ENCODE measurements at regions not wholly inside any gene's neighbourhood (a gene's known extent, or its start where the extent isn't known, plus 50 kb on each side); places are given as distances from the start of the nearest gene placed in this dataset.
"Not testable (repeated sequence)": the region's sequence is repeated elsewhere in the genome, so short reads cannot be mapped to it uniquely, and the experiment has no call there.

DNA sequence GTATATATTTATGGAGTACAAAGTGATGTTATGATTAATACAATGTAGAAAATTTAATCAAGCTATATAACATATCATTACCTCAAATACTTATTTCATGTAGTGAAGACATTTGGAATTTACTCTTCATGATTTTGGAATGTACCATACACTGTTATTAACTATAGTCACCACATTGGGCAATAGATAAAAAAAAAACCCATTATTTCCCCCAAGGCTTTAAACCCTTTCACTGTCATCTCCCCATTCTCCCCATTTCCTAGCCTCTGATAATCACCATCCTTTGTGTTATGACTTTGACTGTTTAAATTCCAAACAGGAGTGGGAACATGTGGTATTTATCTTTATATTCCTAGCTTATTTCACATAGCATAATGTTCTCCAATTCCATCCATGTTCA is 2189.1 kb upstream of the AGA start:
- ATAC-seq (ENCODE audit: poor library complexity) (no peak), DNase-seq (no peak)
- intact Hi-C loops (cut with DNase I), result no loop called here

DNA sequence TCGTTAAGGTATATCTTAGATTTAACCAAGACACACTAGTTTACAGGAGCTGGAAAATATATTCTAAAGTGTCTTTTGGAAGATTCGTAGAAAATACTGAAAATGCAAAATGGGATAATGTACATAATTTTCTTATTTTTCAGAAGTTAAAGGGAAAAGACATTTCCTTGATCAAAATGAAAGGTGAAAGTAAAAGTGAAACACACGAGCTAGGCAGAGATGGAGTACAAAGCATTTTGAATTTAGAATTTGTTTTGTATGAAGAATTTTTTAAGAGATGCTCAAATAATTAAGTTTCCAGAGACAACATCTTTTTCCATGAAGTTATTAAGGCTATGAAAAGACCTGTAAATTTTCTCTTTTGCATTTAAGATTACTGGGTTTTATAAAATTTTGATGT is 2192.6 kb upstream of the AGA start:
- ATAC-seq (ENCODE audit: poor library complexity) (no peak), DNase-seq (no peak)
- intact Hi-C loops (cut with DNase I), result no loop called here

DNA sequence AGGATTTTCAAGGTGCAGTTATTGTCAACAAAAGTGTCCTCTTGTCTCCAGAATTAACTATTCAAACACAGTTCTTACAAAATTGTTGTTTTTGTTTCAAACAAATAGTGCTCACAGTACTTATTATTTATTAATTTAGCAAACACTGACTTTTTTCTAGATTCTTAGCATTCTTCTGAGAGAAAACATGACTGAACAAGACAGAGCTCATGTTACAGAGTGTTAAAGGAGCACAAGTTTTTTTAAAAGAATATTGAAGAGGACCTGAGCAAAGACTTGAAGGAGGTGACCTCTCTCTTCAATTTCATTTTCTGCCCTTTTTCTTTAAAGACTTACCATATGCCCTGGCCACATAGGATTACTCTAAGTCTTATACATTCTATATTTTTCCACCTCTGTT is 2220.3 kb upstream of the AGA start:
- intact Hi-C loops (cut with DNase I), result no loop called here
- ATAC-seq (ENCODE audit: poor library complexity), result no peak
- no peak for DNase-seq

DNA sequence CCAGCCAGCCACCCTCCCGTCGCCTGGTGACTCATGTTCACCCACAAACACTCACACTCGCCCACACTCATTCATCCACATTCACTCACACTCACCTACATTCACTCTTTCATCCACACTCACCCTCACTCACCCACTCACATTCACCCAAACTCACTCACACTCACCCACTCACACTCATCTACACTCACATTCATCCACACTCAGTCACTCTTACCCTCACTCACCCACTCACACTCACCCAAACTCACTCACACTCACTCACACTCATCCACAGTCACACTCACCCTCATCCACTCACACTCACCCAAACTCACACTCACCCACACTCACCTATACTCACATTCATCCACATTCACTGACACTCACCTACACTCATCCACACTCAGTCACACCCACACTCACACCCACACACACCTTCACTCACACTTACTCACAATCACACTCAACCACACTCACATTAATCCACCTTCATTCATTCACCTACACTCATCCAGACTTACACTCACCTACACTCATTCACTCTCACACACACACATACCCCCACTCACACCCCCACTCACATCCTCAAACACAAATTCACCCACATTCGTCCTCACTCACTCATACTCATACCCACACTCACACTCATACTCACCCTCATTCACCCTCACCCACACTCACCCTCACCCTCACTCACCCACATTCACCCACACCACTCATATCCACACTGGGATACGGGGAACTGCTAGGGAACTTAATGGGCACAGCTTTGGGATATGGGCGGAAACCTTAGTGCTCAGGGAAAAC is 2221.6 kb upstream of the AGA start:
- ATAC-seq (ENCODE audit: poor library complexity), result no peak
- intact Hi-C loops (cut with DNase I), result no loop called here
- no peak for DNase-seq

DNA sequence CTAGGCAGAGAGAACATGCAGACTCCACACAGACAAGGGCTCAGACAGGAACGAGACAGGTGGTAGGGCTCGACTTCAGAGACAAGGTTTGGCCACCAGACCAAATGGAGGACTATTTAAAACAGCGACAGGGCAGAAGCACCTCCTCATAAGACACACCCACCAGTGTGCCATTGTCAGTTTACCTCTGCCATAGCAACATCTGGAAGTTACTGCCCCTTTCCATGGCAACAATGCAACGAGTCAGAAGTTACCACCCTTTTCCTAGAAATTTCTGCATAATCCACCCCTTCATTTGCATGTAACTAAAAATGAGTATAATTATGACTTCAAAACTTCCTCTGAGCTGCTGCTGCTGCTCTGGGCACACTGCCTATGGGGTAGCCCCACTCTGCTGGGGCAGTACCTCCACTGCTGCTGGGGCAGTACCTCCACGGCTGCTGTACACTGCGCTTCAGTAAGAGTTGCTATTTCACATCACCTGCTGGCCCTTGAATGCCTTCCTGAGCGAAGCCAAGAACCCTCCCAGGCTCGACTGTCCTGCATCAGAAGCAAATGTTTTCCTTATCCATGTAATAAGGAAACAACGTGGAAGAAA is 2222.3 kb upstream of the AGA start:
- intact Hi-C loops (cut with DNase I), result no loop called here
- no peak for ATAC-seq (ENCODE audit: poor library complexity)
- DNase-seq, result no peak

DNA sequence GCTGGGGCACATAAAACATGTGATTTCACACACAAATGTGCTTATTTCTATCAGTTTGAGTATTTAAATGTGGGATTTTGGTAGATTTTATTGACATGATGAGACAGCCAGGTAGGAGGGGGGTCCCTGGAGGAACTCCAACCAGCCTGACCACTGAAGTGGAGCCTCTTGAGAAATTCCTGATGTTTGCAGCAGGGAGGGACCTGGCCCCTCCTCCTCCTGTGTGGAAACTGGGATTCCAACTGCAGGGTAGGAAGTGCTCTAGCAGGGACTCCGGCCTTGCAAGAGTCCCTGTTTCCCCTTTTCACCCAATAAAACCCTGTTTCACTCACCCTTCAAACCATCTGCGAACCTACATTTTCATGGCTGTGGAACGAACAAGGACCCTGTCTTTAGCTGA is 2224.0 kb upstream of the AGA start:
- ATAC-seq (ENCODE audit: poor library complexity), result no peak
- DNase-seq, result no peak
- intact Hi-C loops (cut with DNase I), result no loop called here

DNA sequence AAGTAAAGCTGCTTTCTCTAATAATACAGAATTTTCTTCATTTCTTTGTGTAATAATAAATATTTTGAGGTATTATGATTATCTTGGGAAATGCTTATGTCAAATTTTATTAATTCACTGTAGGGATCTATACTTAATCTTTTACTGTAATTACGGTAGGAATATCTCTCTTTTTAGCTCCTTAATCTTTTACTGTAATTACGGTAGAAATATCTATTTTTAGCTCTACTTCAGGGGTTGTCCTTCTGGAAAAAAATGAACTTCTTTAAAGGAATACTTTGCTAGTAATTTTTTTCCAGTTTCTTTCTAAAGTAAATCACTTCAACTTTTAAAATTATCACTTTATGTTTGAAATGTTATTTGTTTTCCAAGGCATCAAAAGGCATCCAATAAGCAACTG is 2229.4 kb upstream of the AGA start:
- DNase-seq (no peak), ATAC-seq (ENCODE audit: poor library complexity) (no peak)
- intact Hi-C loops (cut with DNase I), result no loop called here

DNA sequence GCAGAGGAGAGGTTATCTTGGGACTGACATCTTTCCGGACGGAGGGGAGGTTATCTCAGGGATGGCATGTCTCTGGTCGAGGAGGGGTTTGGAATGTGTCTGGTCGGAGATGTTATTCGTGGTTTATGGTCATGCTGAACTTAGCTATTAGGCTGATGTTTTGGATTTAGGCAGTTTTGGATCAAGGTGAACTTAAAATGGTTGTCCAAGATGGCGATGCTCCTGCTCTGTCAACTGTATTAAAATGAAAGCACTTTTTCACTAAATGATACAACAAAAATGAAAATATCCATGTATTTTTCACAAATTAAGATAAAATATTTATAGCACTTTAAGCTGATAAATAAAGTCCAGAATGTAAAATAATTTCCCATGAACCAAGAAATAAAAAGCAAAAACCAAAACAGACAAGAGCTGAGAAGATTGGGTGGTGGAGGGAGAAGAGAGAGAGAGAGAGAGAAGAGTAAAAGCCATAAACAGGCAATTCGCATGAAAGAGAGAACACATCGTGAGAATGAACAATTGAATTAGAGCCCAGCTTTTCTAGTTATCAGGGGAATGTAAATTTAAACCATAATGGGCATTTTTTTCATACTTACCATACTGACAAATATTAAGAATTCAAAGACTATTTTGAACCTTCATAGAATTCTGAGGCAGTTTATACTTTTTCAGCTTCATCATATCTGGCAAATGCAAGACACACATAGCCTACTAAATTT is 2236.0 kb upstream of the AGA start:
- intact Hi-C loops (cut with DNase I), result no loop called here
- no peak for DNase-seq
- no peak for ATAC-seq (ENCODE audit: poor library complexity)

DNA sequence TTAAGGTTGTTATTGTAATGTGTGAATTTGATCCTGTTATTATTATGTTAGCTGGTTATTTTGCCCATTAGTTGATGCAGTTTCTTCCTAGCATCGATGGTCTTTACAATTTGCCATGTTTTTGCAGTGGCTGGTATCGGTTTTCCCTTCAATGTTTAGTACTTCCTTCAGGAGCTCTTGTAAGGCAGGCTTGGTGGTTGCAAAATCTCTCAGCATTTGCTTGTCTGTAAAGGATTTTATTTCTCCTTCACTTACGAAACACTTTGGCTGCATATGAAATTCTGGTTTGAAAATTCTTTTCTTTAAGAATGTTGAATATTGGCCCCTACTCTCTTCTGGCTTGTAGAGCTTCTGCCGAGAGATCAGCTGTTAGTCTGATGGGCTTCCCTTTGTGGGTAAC is 2241.4 kb upstream of the AGA start:
- ATAC-seq (ENCODE audit: poor library complexity); DNase-seq; intact Hi-C loops (cut with DNase I): not testable (repeated sequence)

DNA sequence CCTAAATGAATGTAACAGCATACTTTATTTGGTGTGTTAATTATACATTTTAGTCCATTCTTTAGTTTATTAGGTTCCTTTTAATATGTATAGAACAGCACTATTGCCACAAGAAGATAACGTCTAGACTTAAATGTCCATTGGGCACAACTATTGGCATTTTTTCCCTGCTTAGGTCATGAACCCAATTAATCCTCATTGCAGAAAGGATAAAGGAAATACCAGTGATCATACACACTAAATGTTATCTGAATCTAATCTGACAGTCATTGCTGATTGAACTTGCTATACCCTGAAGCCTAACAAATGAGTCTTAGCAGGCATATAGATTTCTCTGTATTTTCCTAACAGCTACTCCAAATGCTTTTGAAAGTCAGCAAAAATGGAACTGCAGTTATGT is 2250.0 kb upstream of the AGA start:
- no peak for ATAC-seq (ENCODE audit: poor library complexity)
- DNase-seq, result no peak
- intact Hi-C loops (cut with DNase I), result no loop called here

DNA sequence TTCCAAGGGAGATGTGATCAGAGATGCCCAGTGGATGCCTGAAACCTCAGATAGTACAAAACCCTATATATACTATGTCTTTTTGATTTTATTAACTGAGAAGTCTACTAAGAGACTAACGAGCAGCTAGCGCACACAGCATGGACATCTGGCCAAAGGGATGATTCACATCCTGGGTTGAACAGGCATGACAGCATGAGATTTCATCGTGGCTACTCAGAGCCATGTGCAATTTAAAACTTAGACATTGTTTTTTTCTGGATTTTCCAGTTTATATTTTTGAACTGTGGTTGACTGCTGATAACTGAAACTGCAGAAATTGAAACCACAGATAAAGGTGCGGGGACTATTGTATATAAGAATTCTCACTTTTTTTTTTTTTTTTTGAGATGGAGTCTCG is 2252.9 kb upstream of the AGA start:
- intact Hi-C loops (cut with DNase I), result no loop called here
- no peak for ATAC-seq (ENCODE audit: poor library complexity)
- DNase-seq, result no peak

DNA sequence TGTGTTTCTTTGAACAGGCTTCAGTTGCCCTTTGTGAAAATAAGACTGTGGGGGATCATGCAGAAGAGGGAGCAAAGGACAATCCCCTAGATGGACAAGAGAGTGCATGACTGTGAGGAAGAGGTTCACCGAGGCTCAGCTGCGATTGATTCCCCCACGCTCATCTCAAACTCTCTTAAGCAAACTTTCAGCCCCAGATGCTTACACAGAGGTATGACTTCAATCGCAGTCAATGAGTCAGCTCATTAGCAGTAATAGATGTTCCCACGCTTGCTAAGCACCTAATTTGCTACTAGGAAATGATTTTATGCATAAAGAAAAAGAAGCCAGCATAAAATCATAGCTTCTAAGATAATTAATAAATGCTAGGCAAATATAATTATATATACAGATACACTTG is 2256.1 kb upstream of the AGA start:
- intact Hi-C loops (cut with DNase I), result no loop called here
- ATAC-seq (ENCODE audit: poor library complexity) (no peak), DNase-seq (no peak)

DNA sequence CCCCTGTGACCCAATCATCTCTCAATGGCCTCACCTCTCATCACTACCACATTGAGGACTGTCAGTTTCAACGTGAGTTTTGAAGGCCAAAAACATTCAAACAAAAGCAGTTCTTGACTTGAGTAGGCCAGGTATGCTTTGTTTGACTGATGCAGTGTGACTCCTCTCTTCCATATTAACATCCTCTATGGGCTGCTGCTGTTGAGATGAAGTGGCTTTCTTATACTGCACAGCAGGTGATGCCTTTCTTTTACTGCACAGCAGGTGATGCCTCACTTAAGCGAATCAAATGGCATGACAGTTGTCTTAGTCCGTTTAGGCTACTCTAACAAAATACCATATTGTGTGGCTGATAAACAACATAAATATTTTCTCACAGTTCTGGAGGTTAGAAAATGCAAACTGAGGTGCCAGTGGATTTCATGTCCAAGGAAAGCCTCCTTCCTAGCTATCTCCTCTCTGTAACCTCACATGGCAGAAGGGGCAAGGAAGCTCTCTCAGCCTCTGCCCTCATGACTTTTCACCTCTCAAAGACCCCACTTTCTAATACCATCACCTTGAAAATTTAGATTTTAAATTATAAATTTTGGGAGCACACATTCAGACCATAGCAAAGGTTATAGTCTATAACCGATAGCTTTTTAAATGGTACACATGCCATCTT is 2267.9 kb upstream of the AGA start:
- ATAC-seq (ENCODE audit: poor library complexity) (no peak), DNase-seq (no peak)
- intact Hi-C loops (cut with DNase I), result no loop called here

DNA sequence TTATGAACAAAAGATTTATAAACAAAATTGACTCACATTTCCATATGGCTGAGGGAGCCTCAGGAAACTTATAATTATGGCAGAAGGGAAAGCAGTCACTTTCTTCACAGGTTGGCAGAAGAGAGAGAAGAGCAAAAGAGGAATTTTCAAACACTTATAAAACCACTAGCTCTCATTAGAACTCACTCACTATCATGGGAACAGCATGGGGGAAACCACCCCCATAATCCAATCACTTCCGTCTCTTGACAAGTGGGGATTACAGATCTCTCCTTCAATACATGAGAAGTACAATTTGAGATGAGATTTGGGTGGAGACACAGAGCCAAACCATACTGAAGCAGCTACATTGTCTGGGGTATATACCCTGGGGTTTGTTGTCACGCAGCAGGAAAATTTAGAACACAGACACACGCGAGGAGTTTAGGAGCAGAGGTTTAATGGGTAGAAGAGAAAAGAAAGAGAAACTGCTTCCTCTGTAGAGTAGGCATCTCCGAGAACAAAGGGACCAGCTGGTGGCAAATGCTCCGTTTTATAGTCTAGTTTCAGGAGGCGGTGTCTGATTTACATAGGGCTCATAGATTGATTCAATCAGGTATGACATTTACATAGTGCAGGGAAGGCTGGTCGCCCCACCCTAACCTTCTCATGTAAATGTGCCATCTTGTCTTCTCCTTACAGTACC is 2277.7 kb upstream of the AGA start:
- ATAC-seq (ENCODE audit: poor library complexity), result no peak
- intact Hi-C loops (cut with DNase I), result no loop called here
- no peak for DNase-seq

DNA sequence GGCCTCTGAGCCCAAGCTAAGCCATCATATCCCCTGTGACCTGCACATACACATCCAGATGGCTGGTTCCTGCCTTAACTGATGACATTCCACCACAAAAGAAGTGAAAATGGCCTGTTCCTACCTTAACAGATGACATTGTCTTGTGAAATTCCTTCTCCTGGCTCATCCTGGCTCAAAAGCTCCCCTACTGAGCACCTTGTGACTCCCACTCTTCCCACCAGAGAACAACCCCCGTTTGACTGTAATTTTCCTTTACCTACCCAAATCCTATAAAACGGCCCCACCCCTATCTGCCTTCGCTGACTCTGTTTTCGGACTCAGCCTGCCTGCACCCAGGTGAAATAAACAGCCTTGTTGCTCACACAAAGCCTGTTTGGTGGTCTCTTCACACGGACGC is 2284.3 kb upstream of the AGA start:
- ATAC-seq (ENCODE audit: poor library complexity); intact Hi-C loops (cut with DNase I); DNase-seq: not testable (repeated sequence)

DNA sequence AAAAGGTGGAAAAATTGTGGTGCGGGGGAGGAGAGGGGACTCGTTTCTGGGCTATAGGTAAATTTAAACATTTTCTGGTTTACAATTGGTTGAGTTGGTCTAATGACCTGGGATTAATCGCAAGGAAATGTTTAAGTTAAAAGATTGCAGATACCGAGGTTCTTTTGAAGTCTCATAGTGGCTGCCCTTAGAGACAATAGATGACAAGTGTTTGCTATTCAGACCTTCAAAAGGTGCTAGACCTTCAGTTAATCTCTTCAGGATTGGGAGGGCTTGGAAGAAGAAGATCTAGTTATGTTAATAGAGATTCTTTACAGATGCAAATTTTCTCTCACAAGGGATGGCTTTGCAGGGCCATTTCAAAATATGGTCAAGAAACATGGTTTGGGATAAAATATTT is 2286.1 kb upstream of the AGA start:
- intact Hi-C loops (cut with DNase I), result no loop called here
- no peak for ATAC-seq (ENCODE audit: poor library complexity)
- no peak for DNase-seq

DNA sequence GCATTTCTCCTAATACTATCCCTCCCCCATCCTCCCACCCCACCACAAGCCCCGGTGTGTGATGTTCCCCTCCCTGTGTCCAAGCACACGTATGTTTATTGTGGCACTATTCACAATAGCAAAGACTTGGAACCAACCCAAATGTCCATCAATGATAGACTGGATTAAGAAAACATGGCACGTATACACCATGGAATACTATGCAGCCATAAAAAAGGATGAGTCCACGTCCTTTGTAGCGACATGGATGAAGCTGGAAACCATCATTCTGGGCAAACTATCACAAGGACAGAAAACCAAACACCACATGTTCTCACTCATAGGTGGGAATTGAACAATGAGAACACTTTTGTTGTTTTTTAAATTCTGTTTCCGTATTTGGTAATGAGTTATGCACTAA is 2294.6 kb upstream of the AGA start:
- DNase-seq; intact Hi-C loops (cut with DNase I); ATAC-seq (ENCODE audit: poor library complexity): not testable (repeated sequence)

DNA sequence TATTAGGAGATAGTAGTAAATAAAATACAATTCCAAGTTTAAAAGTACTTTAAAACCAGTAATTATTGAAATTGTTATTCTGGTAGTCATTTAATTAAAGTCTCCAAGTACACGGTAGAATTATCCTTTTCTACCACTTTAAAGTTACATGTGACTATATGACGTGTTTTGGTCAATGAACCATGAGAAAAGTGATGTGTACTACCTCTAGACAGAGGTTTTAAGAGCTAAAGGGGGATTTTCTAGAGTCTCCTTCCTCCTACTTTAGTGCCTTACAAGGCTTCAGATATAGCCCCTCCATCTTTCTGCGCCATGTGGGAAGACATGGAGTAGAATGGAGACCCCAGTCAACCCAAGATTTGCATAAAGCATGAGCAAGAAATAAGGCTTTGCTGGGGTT is 2296.6 kb upstream of the AGA start:
- intact Hi-C loops (cut with DNase I), result no loop called here
- DNase-seq (no peak), ATAC-seq (ENCODE audit: poor library complexity) (no peak)

Measured in Right ventricle myocardium superior (tissue), 1 donor.